SIG-M5 treated with dmso at 0.1 percent for 504 hours (cell line): ENCODE measurements at regions not wholly inside any gene's neighbourhood (a gene's known extent, or its start where the extent isn't known, plus 50 kb on each side); places are given as distances from the start of the nearest gene placed in this dataset.
A peak's percentile ranks its signal among the peaks of the same experiment; 100 is the strongest.
"Not testable (repeated sequence)": the region's sequence is repeated elsewhere in the genome, so short reads cannot be mapped to it uniquely, and the experiment has no call there.

Experiments
- DNase-seq: peaks from one replicate; lab custom pipeline; 2025; ENCODE audit not compliant: unreplicated experiment; lab: John Stamatoyannopoulos, UW

- DNase-seq = no peak
Observed at GRCh38 chr5:174816858-174817257, 92.5 kb downstream of the MSX2 start.

- no peak for DNase-seq
Observed at GRCh38 chr5:174811438-174811837, 87.1 kb downstream of the MSX2 start.

- DNase-seq = no peak
Observed at GRCh38 chr5:174810796-174811195, 86.4 kb downstream of the MSX2 start.

- no peak for DNase-seq
Observed at GRCh38 chr5:174807471-174807870, 83.1 kb downstream of the MSX2 start.

GRCh38 chr5:174806729-174807128, 82.3 kb downstream of the MSX2 start:
- no peak for DNase-seq

GRCh38 chr5:174801798-174802197, 77.4 kb downstream of the MSX2 start:
- no peak for DNase-seq

- DNase-seq = no peak
Observed at GRCh38 chr5:174800435-174800834, 76.1 kb downstream of the MSX2 start.

- no peak for DNase-seq
Observed at GRCh38 chr5:174799121-174799520, 74.7 kb downstream of the MSX2 start.

GRCh38 chr5:174798551-174798951, 74.2 kb downstream of the MSX2 start:
- no peak for DNase-seq

- DNase-seq = no peak
Observed at GRCh38 chr5:174796711-174797192, 72.4 kb downstream of the MSX2 start.

GRCh38 chr5:174794931-174795672, 70.7 kb downstream of the MSX2 start:
- DNase-seq = no peak

GRCh38 chr5:174793684-174794328, 69.4 kb downstream of the MSX2 start:
- DNase-seq = peak; percentile 30

- no peak for DNase-seq
Observed at GRCh38 chr5:174793076-174793475, 68.7 kb downstream of the MSX2 start.

- not testable (repeated sequence) for DNase-seq
Observed at GRCh38 chr5:174792265-174792664, 67.9 kb downstream of the MSX2 start.

GRCh38 chr5:174790906-174791305, 66.5 kb downstream of the MSX2 start:
- DNase-seq = no peak

GRCh38 chr5:174789596-174789995, 65.2 kb downstream of the MSX2 start:
- DNase-seq = no peak

GRCh38 chr5:174785120-174785680, 60.8 kb downstream of the MSX2 start:
- DNase-seq = no peak
